Thyroid gland (tissue), 4 donors: ENCODE measurements at regions not wholly inside any gene's neighbourhood (a gene's known extent, or its start where the extent isn't known, plus 50 kb on each side); places are given as distances from the start of the nearest gene placed in this dataset.
"Not testable (repeated sequence)": the region's sequence is repeated elsewhere in the genome, so short reads cannot be mapped to it uniquely, and the experiment has no call there.

Experiments
- DNase-seq, 2 donors: peaks; one replicate each; pipeline ENCODE4 v3.0.0-alpha.2; 2019
- H3K27ac ChIP-seq, 3 donors: fragments of 200-600 bp; sonication (generic); 1 replicate in 2 of 3; 2 replicates in 1 of 3; pipeline ENCODE4 v1.5.1; 2016 to 2019; ENCODE audit warnings: mild to moderate bottlenecking in 1 of 3, moderate library complexity in 1 of 3
- H3K27me3 ChIP-seq: fragments of 200-600 bp; sonication (generic); one replicate; pipeline ENCODE4 v1.5.1; 2019
- H3K36me3 ChIP-seq, 2 donors: fragments of 200-600 bp; sonication (generic); one replicate each; pipeline ENCODE4 v1.5.1; 2016 to 2019
- H3K4me1 ChIP-seq, 2 donors: fragments of 200-600 bp; sonication (generic); one replicate each; pipeline ENCODE4 v1.5.1; 2017 to 2019
- H3K4me3 ChIP-seq, 3 donors: fragments of 200-600 bp; sonication (generic); replicated peaks in 1 of 3; 1 replicate in 2 of 3; 2 replicates in 1 of 3; pipeline ENCODE4 v1.5.1; 2016; ENCODE audit warnings: mild to moderate bottlenecking in 1 of 3
- H3K9me3 ChIP-seq: fragments of 200-600 bp; sonication (generic); one replicate; pipeline ENCODE4 v1.5.1; 2017
- POLR2A ChIP-seq, 2 donors: fragments of 450-650 bp; IDR thresholded peaks; one replicate each; pipeline ENCODE4 v1.6.1; 2017; ENCODE audit warnings: antibody characterized with exemption in 2 of 2, mild to moderate bottlenecking in 2 of 2, moderate library complexity in 1 of 2
- WGBS, 2 donors: methylation state at CpG; one replicate each; pipeline ENCODE4 v1.1.5; 2017; 5-methylcytosine and 5-hydroxymethylcytosine counted together
- intact Hi-C: fragments of 100-400 bp; cut with DNase I; formaldehyde crosslinking; loops from one replicate; pipeline ENCODE4 v1.15.1; 2023
- TF ChIP-seq, protein P1 (sequence below), 6 experiments: fragments of 200-600 bp in 3 of 6; fragments of 450-650 bp in 3 of 6; sonication (generic) in 3 of 6; IDR thresholded peaks; one replicate each; pipeline ENCODE4 v1.5.1; 2016 to 2019; ENCODE audit warnings: antibody characterized with exemption in 6 of 6, mild to moderate bottlenecking in 2 of 6, inconsistent platforms in 1 of 6, moderate library complexity in 1 of 6

DNA sequence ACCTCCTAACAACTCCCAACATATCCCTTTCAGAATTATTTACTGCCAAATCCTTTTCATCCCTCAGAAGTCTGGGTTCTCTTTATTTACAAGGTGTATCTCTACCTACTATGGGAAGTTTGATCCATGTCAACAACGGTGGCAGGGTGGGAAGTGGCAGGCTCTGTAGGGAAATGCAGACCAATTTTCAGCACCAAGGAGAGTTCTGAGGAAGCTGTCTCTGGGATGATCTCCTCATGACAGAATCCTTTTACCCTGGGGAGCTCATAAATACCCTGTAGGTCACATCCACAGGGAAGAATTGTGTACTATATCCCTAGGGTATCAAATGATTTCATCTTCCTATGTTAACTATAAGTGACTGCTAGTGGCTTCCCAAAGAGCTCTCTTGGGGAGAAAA is 107.8 kb upstream of the NEK6 start:
- intact Hi-C loops: no loop called here

DNA sequence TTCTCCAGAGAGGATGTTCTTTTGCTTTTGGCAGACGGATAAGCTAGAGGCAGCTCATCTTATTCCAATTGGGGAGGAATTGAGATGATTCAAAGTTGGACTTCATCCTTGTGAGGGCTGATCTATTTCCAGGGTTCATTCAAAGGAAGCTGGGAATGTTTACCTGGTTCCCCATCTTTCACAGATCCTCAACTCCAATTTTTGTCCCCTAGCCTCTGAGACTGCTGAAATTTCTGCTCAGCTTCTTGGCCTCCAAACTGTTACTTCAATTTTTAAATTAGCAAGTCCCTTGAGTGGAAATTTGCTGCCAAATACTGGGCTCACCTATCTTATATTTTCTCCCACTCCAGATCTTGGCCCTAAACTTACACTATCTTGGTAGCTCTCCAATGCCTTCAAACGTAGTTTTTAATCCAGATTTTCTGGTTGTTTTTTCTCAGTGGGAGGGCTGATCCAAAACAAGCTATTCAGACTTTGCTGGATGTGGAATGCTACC is 93.9 kb upstream of the NEK6 start:
- Histone ChIP-seq H3K4me3 (no peak overlapping the region), H3K9me3 (no peaks in the 10 kb centered on the region), H3K27me3 (no peaks in the 10 kb centered on the region), H3K36me3 (no peaks in the 10 kb centered on the region), H3K27ac (peak overlapping the region in 1 of 3 donors; percentile 70), H3K4me1 (peaks cover 0 to 8% of the 10 kb centered on the region in 2 donors)
- intact Hi-C loops: no loop called here
- WGBS, 2 donors: 41 to 50% methylated on average over 2 of the region's 2 CpGs
- DNase-seq: no peak
- TF ChIP-seq, protein P1, sequence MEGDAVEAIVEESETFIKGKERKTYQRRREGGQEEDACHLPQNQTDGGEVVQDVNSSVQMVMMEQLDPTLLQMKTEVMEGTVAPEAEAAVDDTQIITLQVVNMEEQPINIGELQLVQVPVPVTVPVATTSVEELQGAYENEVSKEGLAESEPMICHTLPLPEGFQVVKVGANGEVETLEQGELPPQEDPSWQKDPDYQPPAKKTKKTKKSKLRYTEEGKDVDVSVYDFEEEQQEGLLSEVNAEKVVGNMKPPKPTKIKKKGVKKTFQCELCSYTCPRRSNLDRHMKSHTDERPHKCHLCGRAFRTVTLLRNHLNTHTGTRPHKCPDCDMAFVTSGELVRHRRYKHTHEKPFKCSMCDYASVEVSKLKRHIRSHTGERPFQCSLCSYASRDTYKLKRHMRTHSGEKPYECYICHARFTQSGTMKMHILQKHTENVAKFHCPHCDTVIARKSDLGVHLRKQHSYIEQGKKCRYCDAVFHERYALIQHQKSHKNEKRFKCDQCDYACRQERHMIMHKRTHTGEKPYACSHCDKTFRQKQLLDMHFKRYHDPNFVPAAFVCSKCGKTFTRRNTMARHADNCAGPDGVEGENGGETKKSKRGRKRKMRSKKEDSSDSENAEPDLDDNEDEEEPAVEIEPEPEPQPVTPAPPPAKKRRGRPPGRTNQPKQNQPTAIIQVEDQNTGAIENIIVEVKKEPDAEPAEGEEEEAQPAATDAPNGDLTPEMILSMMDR (IDR thresholded peaks at IDR 0.05): no peak
- TF ChIP-seq POLR2A (IDR thresholded peaks at IDR 0.05): no peak

More for the DNA sequence above, 107.8 kb upstream of the NEK6 start:
- Histone ChIP-seq H3K36me3 (no peaks in the 10 kb centered on the region), H3K4me1 (no peaks in the 10 kb centered on the region), H3K9me3 (no peaks in the 10 kb centered on the region), H3K27me3 (no peaks in the 10 kb centered on the region), H3K4me3 (no peak overlapping the region), H3K27ac (no peak overlapping the region)
- no peak for DNase-seq
- TF ChIP-seq POLR2A (IDR thresholded peaks at IDR 0.05): no peak
- TF ChIP-seq, protein P1 (IDR thresholded peaks at IDR 0.05): no peak
- WGBS, 2 donors: 23 to 41% methylated on average over 1 of the region's 1 CpG

DNA sequence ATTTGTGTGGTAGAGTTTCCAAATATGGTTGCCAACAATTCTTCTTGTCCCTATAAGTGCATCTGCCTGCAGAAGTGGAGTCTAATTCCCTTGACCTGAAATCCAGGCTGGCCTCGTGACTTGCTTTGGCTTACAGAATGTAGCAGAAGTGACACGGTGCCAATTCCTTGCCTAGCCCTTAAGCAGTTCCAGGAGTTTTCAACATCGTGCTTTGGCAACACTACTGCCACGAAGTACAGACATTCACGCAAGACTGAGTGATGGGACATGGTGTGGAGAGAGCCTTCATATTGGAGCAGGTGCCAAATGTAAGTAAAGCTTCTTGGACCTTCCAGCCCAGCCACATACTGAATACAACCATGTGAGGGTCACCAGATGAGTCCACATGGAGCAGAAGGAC is 92.9 kb upstream of the NEK6 start:
- intact Hi-C loops: no loop called here
- Histone ChIP-seq H3K4me3 (no peak overlapping the region), H3K27me3 (no peaks in the 10 kb centered on the region), H3K36me3 (no peaks in the 10 kb centered on the region), H3K27ac (peak overlapping the region in 1 of 3 donors; percentile 70), H3K9me3 (no peaks in the 10 kb centered on the region), H3K4me1 (peaks cover 0 to 8% of the 10 kb centered on the region in 2 donors)
- peak; percentile 81 to 90 for DNase-seq
- WGBS, 2 donors: 27 to 30% methylated on average over 5 of the region's 5 CpGs
- TF ChIP-seq, protein P1 (IDR thresholded peaks at IDR 0.05): no peak
- TF ChIP-seq POLR2A (IDR thresholded peaks at IDR 0.05): no peak

- intact Hi-C loops: no loop called here
- no peak for DNase-seq
- H3K27ac ChIP-seq: no peak overlapping the region
- no peaks in the 10 kb centered on the region for H3K9me3 ChIP-seq
- TF ChIP-seq, protein P1 (IDR thresholded peaks at IDR 0.05): no peak
- TF ChIP-seq POLR2A (IDR thresholded peaks at IDR 0.05): no peak
- no peaks in the 10 kb centered on the region for H3K36me3 ChIP-seq
- H3K4me1 ChIP-seq: no peaks in the 10 kb centered on the region
- no peaks in the 10 kb centered on the region for H3K27me3 ChIP-seq
- 82 to 86% methylated on average over 5 of the region's 5 CpGs for WGBS, 2 donors
- no peak overlapping the region for H3K4me3 ChIP-seq
These were observed 83.3 kb upstream of the NEK6 start for GRCh38 chr9:124174433-124174832.

DNA sequence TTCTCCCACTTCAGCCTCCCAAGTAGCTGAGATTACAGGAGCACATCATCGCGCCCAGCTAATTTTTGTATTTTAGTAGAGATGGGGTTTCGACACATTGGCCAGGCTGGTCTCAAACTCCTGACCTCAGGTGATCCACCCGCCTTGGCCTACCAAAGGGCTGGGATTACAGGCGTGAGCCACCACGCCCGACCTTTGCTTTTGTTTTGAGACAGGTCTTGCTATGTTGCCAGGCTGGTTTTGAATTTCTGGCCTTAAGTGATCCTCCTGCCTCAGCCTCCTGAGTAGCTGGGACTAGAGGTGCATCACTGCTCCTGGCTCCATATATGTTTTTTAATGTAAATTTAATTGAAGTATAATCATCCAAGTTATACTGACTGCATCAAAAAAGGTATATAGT is 80.2 kb upstream of the NEK6 start:
- DNase-seq, intact Hi-C loops, H3K36me3 ChIP-seq, H3K27ac ChIP-seq, H3K27me3 ChIP-seq, H3K4me3 ChIP-seq, H3K4me1 ChIP-seq, H3K9me3 ChIP-seq: not testable (repeated sequence)
- 92 to 95% methylated on average over 7 of the region's 7 CpGs for WGBS, 2 donors
